T-helper 2 cell treated with Interferon-gamma antibody and Interleukin-4, amounts not matched to agents 5 μg/mL and 100 μg/mL, for 36 hours (primary cell): ENCODE measurements at regions not wholly inside any gene's neighbourhood (a gene's known extent, or its start where the extent isn't known, plus 50 kb on each side); places are given as distances from the start of the nearest gene placed in this dataset.

Experiments
- DNase-seq: peaks from one replicate; pipeline ENCODE4 v3.0.0; 2021; ENCODE audit warnings: low spot score
- H3K27ac Mint-ChIP-seq: one replicate; pipeline ENCODE4 v1.8.0; 2021; ENCODE audit warnings: mild to moderate bottlenecking, mixed read lengths
- H3K27me3 Mint-ChIP-seq: one replicate; pipeline ENCODE4 v1.8.0; 2021; ENCODE audit warnings: low read depth, mixed read lengths
- H3K36me3 Mint-ChIP-seq: one replicate; pipeline ENCODE4 v1.8.0; 2021; ENCODE audit warnings: low read depth, mixed read lengths
- H3K4me1 Mint-ChIP-seq: one replicate; pipeline ENCODE4 v1.8.0; 2021; ENCODE audit warnings: low read depth, mixed read lengths
- H3K4me3 Mint-ChIP-seq: one replicate; pipeline ENCODE4 v1.8.0; 2022; ENCODE audit warnings: mild to moderate bottlenecking, moderate library complexity, mixed read lengths
- H3K9me3 Mint-ChIP-seq: one replicate; pipeline ENCODE4 v1.8.0; 2021; ENCODE audit warnings: mixed read lengths

GRCh38 chr11:131070365-131070764, 154.1 kb upstream of the SNX19 start:
- no peak for DNase-seq

GRCh38 chr11:131073167-131073566, 156.9 kb upstream of the SNX19 start:
- H3K36me3 Mint-ChIP-seq: no peaks in the 10 kb centered on the region
- peaks cover 2% of the 10 kb centered on the region for H3K27me3 Mint-ChIP-seq
- no peak overlapping the region for H3K27ac Mint-ChIP-seq
- no peaks in the 10 kb centered on the region for H3K4me1 Mint-ChIP-seq
- H3K9me3 Mint-ChIP-seq: no peaks in the 10 kb centered on the region
- no peak overlapping the region for H3K4me3 Mint-ChIP-seq
- no peak for DNase-seq

More at GRCh38 chr11:131070365-131070764, 154.1 kb upstream of the SNX19 start:
- Mint-ChIP-seq H3K9me3 (no peaks in the 10 kb centered on the region), H3K4me1 (no peaks in the 10 kb centered on the region), H3K27me3 (peaks cover 2% of the 10 kb centered on the region), H3K36me3 (no peaks in the 10 kb centered on the region), H3K27ac (no peak overlapping the region), H3K4me3 (no peak overlapping the region)

DNA sequence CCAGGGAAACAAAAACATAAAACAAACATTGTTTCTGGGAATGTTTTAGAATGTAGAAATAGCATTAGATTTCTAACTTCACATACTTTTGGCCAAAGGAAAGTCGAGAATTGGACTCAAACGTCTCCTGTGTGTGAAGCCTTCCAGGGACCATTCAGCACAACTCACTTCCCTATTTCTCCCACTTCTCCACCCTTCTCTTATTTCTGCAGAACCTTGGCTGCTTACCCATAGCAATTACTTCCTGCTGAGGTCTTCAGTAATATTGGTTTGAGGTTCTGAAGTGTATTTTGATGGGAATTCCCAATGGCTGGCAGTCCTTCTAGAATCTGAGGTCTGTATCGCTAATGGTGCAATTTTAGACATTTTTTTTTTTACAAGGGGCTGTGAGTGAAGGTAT, 158.3 kb upstream of the SNX19 start:
- Mint-ChIP-seq H3K27me3 (peaks cover 2% of the 10 kb centered on the region), H3K27ac (no peak overlapping the region), H3K9me3 (no peaks in the 10 kb centered on the region), H3K4me1 (no peaks in the 10 kb centered on the region), H3K4me3 (no peak overlapping the region), H3K36me3 (no peaks in the 10 kb centered on the region)
- DNase-seq: no peak

DNA sequence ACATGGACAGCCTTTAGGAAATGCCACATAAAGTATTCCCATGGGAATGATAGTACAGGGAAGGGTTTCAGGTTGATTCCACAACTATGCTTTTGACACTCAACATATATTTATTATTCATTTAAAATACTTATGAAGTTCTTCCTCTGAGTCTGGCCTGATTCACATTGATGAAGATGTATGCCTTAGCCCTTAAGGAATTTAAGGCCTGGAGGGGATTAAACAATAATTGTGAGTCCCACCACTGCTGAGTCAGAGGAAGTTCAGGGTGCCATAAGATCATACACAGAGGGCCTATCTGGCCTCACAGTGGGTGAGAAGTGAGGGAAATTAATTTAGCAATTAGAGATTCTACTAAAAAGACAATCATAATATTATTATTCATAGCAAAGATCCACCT, 161.1 kb upstream of the SNX19 start:
- H3K4me1 Mint-ChIP-seq: no peaks in the 10 kb centered on the region
- no peaks in the 10 kb centered on the region for H3K9me3 Mint-ChIP-seq
- DNase-seq: no peak
- no peaks in the 10 kb centered on the region for H3K36me3 Mint-ChIP-seq
- no peak overlapping the region for H3K4me3 Mint-ChIP-seq
- H3K27ac Mint-ChIP-seq: no peak overlapping the region
- peaks cover 2% of the 10 kb centered on the region for H3K27me3 Mint-ChIP-seq

GRCh38 chr11:131079036-131079435, 162.8 kb upstream of the SNX19 start:
- Mint-ChIP-seq H3K36me3 (no peaks in the 10 kb centered on the region), H3K27me3 (no peaks in the 10 kb centered on the region), H3K4me1 (no peaks in the 10 kb centered on the region), H3K27ac (no peak overlapping the region), H3K9me3 (no peaks in the 10 kb centered on the region), H3K4me3 (no peak overlapping the region)
- no peak for DNase-seq

GRCh38 chr11:131089727-131090245, 173.5 kb upstream of the SNX19 start:
- peaks cover 5% of the 10 kb centered on the region for H3K9me3 Mint-ChIP-seq
- no peak overlapping the region for H3K4me3 Mint-ChIP-seq
- no peaks in the 10 kb centered on the region for H3K4me1 Mint-ChIP-seq
- no peaks in the 10 kb centered on the region for H3K27me3 Mint-ChIP-seq
- no peaks in the 10 kb centered on the region for H3K36me3 Mint-ChIP-seq
- H3K27ac Mint-ChIP-seq: no peak overlapping the region
- no peak for DNase-seq

DNA sequence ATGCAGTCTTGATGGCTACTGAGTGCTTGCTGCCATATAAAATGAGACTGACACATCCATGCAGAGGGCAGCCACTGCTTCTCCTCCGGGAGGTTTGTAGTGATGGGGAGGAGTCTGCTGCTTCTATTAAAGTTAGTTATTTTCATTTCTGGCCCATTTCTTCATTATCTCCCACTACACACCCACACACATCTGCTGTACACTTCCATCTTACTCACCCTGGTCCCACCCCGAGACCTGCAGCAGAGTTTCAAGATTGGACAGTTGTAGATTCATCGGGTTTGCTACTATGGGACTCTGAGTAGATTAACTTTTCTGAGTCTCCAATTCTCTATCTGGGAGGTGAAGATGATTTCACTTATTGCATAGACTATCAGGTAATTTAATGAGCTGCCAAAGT, 176.2 kb upstream of the SNX19 start:
- no peak overlapping the region for H3K27ac Mint-ChIP-seq
- H3K4me3 Mint-ChIP-seq: no peak overlapping the region
- no peaks in the 10 kb centered on the region for H3K9me3 Mint-ChIP-seq
- no peak for DNase-seq
- no peaks in the 10 kb centered on the region for H3K27me3 Mint-ChIP-seq
- H3K4me1 Mint-ChIP-seq: no peaks in the 10 kb centered on the region
- H3K36me3 Mint-ChIP-seq: no peaks in the 10 kb centered on the region

DNA sequence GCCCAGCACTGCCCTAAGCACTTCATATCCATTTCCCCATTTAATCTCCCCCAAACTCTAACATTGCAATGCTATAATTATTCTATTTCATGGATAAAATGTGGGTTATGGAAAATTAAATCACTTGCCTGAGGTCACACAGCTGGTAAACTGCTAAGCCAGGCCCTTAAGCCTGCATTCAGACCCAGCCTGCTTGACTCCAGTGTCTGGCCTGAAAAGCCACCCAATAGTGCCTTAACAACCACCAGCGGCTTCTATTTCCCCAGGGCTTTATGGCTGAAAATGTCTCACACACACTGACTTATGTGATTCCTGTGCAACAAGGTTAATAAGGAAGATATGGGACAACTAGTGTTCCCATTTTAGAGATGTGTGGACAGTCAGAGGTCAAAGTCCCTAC, 178.5 kb upstream of the SNX19 start:
- Mint-ChIP-seq H3K4me3 (no peak overlapping the region), H3K27me3 (no peaks in the 10 kb centered on the region), H3K36me3 (no peaks in the 10 kb centered on the region), H3K9me3 (no peaks in the 10 kb centered on the region), H3K4me1 (no peaks in the 10 kb centered on the region), H3K27ac (no peak overlapping the region)
- no peak for DNase-seq

- no peak for DNase-seq
- Mint-ChIP-seq H3K36me3 (no peaks in the 10 kb centered on the region), H3K27ac (no peak overlapping the region), H3K4me1 (no peaks in the 10 kb centered on the region), H3K4me3 (no peak overlapping the region), H3K9me3 (no peaks in the 10 kb centered on the region), H3K27me3 (no peaks in the 10 kb centered on the region)
Measured at GRCh38 chr11:131095511-131096185, 179.4 kb upstream of the SNX19 start.

GRCh38 chr11:131099013-131099412, 182.7 kb upstream of the SNX19 start:
- no peaks in the 10 kb centered on the region for H3K9me3 Mint-ChIP-seq
- no peaks in the 10 kb centered on the region for H3K4me1 Mint-ChIP-seq
- H3K36me3 Mint-ChIP-seq: no peaks in the 10 kb centered on the region
- DNase-seq: no peak
- peaks cover 2% of the 10 kb centered on the region for H3K27me3 Mint-ChIP-seq
- H3K27ac Mint-ChIP-seq: no peak overlapping the region
- no peak overlapping the region for H3K4me3 Mint-ChIP-seq

GRCh38 chr11:131099746-131100145, 183.5 kb upstream of the SNX19 start:
- DNase-seq: no peak
- H3K9me3 Mint-ChIP-seq: no peaks in the 10 kb centered on the region
- H3K36me3 Mint-ChIP-seq: no peaks in the 10 kb centered on the region
- no peak overlapping the region for H3K4me3 Mint-ChIP-seq
- peaks cover 2% of the 10 kb centered on the region for H3K27me3 Mint-ChIP-seq
- no peak overlapping the region for H3K27ac Mint-ChIP-seq
- H3K4me1 Mint-ChIP-seq: no peaks in the 10 kb centered on the region

DNA sequence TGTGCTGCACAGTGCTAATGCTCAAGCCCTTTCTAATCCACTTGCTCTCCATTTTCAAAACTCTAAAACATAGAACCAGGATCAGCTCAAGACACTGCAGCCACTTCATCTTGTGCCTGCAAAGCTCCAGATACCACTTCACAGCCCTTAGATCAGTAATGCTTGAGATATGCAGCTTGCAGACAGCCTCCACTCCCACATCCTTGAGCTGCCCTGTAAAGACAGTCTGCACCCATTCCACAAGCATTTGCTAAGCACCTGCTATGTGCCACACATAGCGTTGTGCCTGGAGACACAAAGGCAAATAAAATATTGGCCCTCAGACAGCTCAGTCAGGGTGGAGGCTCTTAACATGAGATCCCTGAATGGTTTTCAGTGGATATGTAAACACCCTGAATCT, 192.5 kb upstream of the SNX19 start:
- no peak for DNase-seq
- Mint-ChIP-seq H3K9me3 (no peaks in the 10 kb centered on the region), H3K27me3 (no peaks in the 10 kb centered on the region), H3K36me3 (no peaks in the 10 kb centered on the region), H3K4me1 (no peaks in the 10 kb centered on the region), H3K4me3 (no peak overlapping the region), H3K27ac (no peak overlapping the region)

DNA sequence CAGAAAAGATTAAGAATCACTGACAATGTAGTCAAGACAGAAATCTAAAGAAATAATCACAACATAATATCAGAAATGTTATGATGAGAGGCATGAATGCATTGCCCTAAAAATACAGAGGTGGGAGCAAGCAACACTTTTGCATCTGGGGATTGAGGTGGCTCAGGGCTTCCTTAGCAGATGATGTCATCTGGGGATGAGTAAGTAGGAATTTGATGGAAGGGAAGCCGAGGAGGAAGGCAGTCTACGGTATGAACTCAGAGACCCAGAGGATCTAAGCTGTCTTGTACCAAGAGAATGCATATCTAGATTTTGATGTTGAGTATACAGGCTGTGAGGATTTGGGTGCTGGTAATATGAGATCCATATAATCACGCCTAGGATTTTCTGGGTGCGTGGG, 193.0 kb upstream of the SNX19 start:
- Mint-ChIP-seq H3K27me3 (no peaks in the 10 kb centered on the region), H3K4me1 (no peaks in the 10 kb centered on the region), H3K27ac (no peak overlapping the region), H3K9me3 (no peaks in the 10 kb centered on the region), H3K36me3 (no peaks in the 10 kb centered on the region), H3K4me3 (no peak overlapping the region)
- no peak for DNase-seq

DNA sequence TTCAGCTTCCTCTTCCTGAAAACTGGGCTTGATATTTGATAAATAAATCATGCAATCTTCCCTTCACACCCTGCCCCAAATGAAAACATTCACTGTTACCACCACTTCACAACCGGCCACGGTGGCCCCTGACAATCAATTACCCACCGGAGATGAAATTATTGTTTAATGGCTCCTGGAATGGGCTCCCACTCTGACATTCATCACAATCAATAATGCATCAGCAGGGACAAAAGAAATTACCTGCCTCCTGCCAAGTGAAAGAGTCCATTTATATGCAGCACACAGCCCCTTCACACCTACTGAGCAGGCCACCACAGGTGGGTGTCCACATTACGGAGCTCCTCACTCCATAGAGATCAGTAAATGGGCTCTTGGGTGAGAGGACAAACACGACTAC, 193.5 kb upstream of the SNX19 start:
- Mint-ChIP-seq H3K27ac (no peak overlapping the region), H3K27me3 (no peaks in the 10 kb centered on the region), H3K9me3 (no peaks in the 10 kb centered on the region), H3K4me3 (no peak overlapping the region), H3K4me1 (no peaks in the 10 kb centered on the region), H3K36me3 (no peaks in the 10 kb centered on the region)
- DNase-seq: no peak

DNA sequence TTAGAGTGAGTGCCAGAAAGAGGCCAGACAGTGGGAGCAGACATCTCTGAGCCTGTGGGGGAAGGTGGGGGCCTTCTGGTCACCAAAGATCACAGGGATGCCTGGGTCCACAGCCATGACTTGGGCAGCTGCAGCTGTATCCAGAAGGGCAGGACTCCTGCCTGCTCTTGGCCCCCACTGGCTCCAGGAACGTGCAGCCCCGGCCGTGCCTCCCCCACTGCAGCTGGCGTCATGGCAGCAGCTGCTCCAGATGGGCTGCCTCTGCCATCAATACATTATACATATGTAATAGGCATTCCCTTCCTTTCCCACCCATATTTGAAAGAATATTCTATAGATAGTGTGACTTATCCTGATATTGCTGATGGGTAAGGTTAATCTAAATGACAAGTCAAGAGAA, 195.5 kb upstream of the SNX19 start:
- H3K4me3 Mint-ChIP-seq: no peak overlapping the region
- no peak overlapping the region for H3K27ac Mint-ChIP-seq
- H3K9me3 Mint-ChIP-seq: no peaks in the 10 kb centered on the region
- no peaks in the 10 kb centered on the region for H3K4me1 Mint-ChIP-seq
- no peaks in the 10 kb centered on the region for H3K27me3 Mint-ChIP-seq
- H3K36me3 Mint-ChIP-seq: no peaks in the 10 kb centered on the region
- no peak for DNase-seq
